Loucy (cell line): ENCODE measurements at regions not wholly inside any gene's neighbourhood (a gene's known extent, or its start where the extent isn't known, plus 50 kb on each side); places are given as distances from the start of the nearest gene placed in this dataset.

ENCODE experiments used
- EZH2phosphoT487 ChIP-seq: fragments of 200-600 bp; IDR thresholded peaks from 2 replicates; pipeline ENCODE4 v1.6.1; 2018; ENCODE audit warnings: antibody characterized with exemption, mild to moderate bottlenecking, moderate library complexity, borderline replicate concordance
- TF ChIP-seq, protein P1 (sequence below): fragments of 200-600 bp; sonication (generic); conservative IDR thresholded peaks from 2 replicates; pipeline ENCODE4 v1.5.1; 2014; ENCODE audit warnings: mild to moderate bottlenecking, antibody characterized with exemption, low read length

DNA sequence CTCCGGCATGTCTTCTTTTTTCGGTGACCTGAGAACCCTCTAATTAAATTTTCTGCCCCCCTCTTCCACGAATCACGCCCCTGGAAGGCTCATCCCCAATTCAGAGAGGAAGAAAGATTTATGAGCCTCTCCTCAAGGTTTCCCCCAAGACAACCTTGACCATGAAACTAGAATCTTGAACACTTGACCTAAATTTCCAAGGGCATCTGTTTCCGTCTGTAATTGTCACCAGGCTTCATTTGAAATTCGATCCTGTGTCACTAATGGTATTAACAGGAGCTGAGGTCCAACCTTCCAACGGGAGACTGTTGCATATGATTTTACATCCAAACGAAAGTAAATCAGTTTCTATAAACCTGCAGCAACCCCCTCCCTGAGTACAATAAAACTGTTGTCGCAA, 139.9 kb upstream of the ZIC3 start:
- TF ChIP-seq, protein P1, sequence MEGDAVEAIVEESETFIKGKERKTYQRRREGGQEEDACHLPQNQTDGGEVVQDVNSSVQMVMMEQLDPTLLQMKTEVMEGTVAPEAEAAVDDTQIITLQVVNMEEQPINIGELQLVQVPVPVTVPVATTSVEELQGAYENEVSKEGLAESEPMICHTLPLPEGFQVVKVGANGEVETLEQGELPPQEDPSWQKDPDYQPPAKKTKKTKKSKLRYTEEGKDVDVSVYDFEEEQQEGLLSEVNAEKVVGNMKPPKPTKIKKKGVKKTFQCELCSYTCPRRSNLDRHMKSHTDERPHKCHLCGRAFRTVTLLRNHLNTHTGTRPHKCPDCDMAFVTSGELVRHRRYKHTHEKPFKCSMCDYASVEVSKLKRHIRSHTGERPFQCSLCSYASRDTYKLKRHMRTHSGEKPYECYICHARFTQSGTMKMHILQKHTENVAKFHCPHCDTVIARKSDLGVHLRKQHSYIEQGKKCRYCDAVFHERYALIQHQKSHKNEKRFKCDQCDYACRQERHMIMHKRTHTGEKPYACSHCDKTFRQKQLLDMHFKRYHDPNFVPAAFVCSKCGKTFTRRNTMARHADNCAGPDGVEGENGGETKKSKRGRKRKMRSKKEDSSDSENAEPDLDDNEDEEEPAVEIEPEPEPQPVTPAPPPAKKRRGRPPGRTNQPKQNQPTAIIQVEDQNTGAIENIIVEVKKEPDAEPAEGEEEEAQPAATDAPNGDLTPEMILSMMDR, result no peak
- TF ChIP-seq EZH2phosphoT487, result no peak
